Spinal cord (tissue), 9 donors: ENCODE measurements at regions not wholly inside any gene's neighbourhood (a gene's known extent, or its start where the extent isn't known, plus 50 kb on each side); places are given as distances from the start of the nearest gene placed in this dataset.
A peak's percentile ranks its signal among the peaks of the same experiment; 100 is the strongest.

Experiments
- DNase-seq, 6 donors: peaks; one replicate each; pipeline versions ENCODE4 v3.0.0 to v3.0.0-alpha.2; 2013 to 2015; ENCODE audit warnings: low spot score in 6 of 6, low read depth in 4 of 6
- H3K27ac ChIP-seq: one replicate; pipeline ENCODE4 v1.5.1; 2013; ENCODE audit warnings: low read depth, low read length, control low read depth
- H3K27me3 ChIP-seq: one replicate; pipeline ENCODE4 v1.6.1; 2013; ENCODE audit warnings: low read length; ENCODE audit not compliant: control insufficient read depth, insufficient read depth
- H3K36me3 ChIP-seq: one replicate; pipeline ENCODE4 v1.6.1; 2013; ENCODE audit warnings: low read length; ENCODE audit not compliant: control insufficient read depth, insufficient read depth
- H3K4me1 ChIP-seq: one replicate; pipeline ENCODE4 v1.6.1; 2013; ENCODE audit warnings: low read length; ENCODE audit not compliant: control insufficient read depth, insufficient read depth
- H3K4me3 ChIP-seq: one replicate; pipeline ENCODE4 v1.5.1; 2013; ENCODE audit warnings: low read depth, low read length, control low read depth
- H3K9me3 ChIP-seq: one replicate; pipeline ENCODE4 v1.6.1; 2013; ENCODE audit warnings: low read length; ENCODE audit not compliant: control insufficient read depth, insufficient read depth
- WGBS: methylation state at CpG from one replicate; pipeline ENCODE4 v1.1.5; 2013; ENCODE audit warnings: missing lambda C conversion rate; ENCODE audit not compliant: insufficient coverage; 5-methylcytosine and 5-hydroxymethylcytosine counted together
- donor health status: healthy.

GRCh38 chr2:225170162-225170561 lies 127.9 kb upstream of the DOCK10 start:
- Histone ChIP-seq H3K4me3 (no peak overlapping the region), H3K27ac (no peak overlapping the region), H3K4me1 (no peaks in the 10 kb centered on the region), H3K9me3 (no peaks in the 10 kb centered on the region), H3K36me3 (no peaks in the 10 kb centered on the region), H3K27me3 (no peaks in the 10 kb centered on the region)
- no peak for DNase-seq
- no CpG with 5 or more reads among the region's 1 CpG for WGBS

GRCh38 chr2:225169396-225169795 lies 127.1 kb upstream of the DOCK10 start:
- H3K36me3 ChIP-seq, result no peaks in the 10 kb centered on the region
- no peak overlapping the region for H3K4me3 ChIP-seq
- H3K27ac ChIP-seq, result no peak overlapping the region
- peak in 1 of 6 donors; percentile 60 for DNase-seq
- 100% methylated on average over 1 of the region's 4 CpGs for WGBS
- no peaks in the 10 kb centered on the region for H3K9me3 ChIP-seq
- H3K4me1 ChIP-seq, result no peaks in the 10 kb centered on the region
- no peaks in the 10 kb centered on the region for H3K27me3 ChIP-seq

DNA sequence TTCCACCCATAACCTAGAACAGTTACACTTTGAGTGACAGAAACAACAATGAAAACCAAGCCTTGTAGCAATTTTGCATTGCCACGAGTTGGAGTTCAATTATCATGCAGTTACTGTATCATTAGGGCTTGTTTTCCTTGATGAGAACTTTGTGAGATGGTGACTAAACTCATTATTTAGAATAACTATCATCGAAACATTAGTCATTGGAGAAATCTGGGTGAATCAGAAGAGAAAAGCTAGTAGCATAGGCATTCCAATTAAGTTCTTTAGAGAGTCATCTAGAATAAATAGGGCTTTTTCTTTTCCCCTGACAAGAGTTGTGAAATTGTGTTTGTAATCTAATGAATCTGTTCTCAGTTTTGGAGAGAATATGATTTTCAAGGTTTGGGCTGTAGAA lies 122.8 kb upstream of the DOCK10 start:
- no peak overlapping the region for H3K4me3 ChIP-seq
- H3K36me3 ChIP-seq, result no peaks in the 10 kb centered on the region
- no peaks in the 10 kb centered on the region for H3K27me3 ChIP-seq
- H3K9me3 ChIP-seq, result no peaks in the 10 kb centered on the region
- no peak overlapping the region for H3K27ac ChIP-seq
- no peaks in the 10 kb centered on the region for H3K4me1 ChIP-seq
- no CpG with 5 or more reads among the region's 2 CpGs for WGBS
- no peak for DNase-seq

GRCh38 chr2:225164401-225165050 lies 122.3 kb upstream of the DOCK10 start:
- H3K27me3 ChIP-seq, result no peaks in the 10 kb centered on the region
- 68% methylated on average over 10 of the region's 11 CpGs for WGBS
- no peaks in the 10 kb centered on the region for H3K9me3 ChIP-seq
- H3K4me1 ChIP-seq, result no peaks in the 10 kb centered on the region
- no peak overlapping the region for H3K4me3 ChIP-seq
- no peaks in the 10 kb centered on the region for H3K36me3 ChIP-seq
- no peak overlapping the region for H3K27ac ChIP-seq
- peak in 1 of 6 donors; percentile 53 for DNase-seq

DNA sequence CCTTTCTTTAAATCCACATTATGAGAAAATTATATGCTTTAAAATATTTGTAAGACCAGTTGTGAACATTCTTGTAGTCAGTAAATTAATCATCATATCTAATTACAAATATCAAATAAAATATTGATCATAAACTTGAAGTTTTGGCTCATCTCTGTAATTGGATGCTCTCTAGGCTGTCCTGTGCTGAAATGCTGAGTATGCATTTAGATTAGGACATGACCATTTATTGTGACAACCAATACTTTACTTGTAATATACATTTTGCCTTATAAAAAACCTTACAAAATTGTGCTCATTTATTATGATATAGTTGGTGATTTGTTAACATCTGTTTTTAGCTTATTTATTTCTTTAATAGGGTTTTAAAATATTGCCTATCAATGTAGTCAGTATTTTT lies 116.1 kb upstream of the DOCK10 start:
- Histone ChIP-seq H3K4me1 (no peaks in the 10 kb centered on the region), H3K27me3 (no peaks in the 10 kb centered on the region), H3K36me3 (no peaks in the 10 kb centered on the region), H3K27ac (no peak overlapping the region), H3K4me3 (no peak overlapping the region), H3K9me3 (no peaks in the 10 kb centered on the region)
- no peak for DNase-seq

DNA sequence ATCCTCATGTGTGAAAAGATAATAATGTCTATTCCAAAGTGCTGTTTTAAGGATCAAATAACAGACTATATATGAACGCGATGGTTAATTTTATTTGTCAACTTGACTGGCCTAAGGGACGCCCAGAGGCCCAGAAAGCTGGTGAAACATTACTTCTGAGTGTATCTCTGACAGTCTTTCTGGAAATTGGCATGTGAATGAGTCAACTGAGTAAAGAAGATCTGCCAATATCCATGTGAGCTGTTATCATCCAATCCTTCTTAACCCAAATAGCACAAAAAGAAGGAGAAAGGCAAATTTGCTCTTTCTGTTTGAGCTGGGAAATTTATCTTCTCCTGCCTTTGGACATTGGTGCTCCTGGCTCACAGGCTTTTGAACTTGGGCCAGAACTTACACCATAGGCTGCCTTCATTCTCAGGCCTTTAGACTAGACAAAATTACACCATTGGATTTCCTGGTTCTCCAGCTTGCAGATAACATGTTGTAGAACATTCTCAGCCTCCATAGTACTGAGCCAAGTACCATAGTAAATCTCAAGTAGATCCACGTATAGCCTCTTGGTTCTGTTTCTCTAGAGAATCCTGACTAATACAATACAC lies 114.7 kb upstream of the DOCK10 start:
- no peaks in the 10 kb centered on the region for H3K36me3 ChIP-seq
- H3K4me1 ChIP-seq, result no peaks in the 10 kb centered on the region
- no peak overlapping the region for H3K4me3 ChIP-seq
- no peaks in the 10 kb centered on the region for H3K9me3 ChIP-seq
- WGBS, result 80% methylated on average over 1 of the region's 4 CpGs
- DNase-seq, result no peak
- no peak overlapping the region for H3K27ac ChIP-seq
- H3K27me3 ChIP-seq, result no peaks in the 10 kb centered on the region

- H3K27me3 ChIP-seq, result no peaks in the 10 kb centered on the region
- no peak for DNase-seq
- H3K4me1 ChIP-seq, result no peaks in the 10 kb centered on the region
- H3K36me3 ChIP-seq, result no peaks in the 10 kb centered on the region
- H3K27ac ChIP-seq, result no peak overlapping the region
- H3K4me3 ChIP-seq, result no peak overlapping the region
- peaks cover 2% of the 10 kb centered on the region for H3K9me3 ChIP-seq
Measured at GRCh38 chr2:225140723-225141122, 98.5 kb upstream of the DOCK10 start.

DNA sequence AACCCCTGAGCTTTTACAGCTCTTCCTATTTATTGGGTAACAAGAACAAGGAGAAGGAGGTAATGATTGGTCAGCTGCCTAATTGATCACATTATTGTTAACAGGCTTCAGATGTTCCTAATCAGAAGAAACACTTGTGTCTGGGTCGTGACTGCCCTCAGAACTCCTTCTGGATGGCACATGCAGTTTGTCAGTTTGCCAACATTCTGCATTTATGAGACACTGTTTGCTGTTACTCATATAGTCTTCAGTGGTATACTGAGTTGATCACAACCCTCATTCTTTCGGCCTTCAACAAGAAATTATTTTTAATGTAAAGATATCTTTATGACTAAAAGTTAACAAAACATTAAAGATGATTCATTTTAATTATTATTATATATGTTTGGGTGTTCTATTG lies 95.7 kb upstream of the DOCK10 start:
- Histone ChIP-seq H3K36me3 (no peaks in the 10 kb centered on the region), H3K4me3 (no peak overlapping the region), H3K27me3 (no peaks in the 10 kb centered on the region), H3K4me1 (no peaks in the 10 kb centered on the region), H3K9me3 (peaks cover 2% of the 10 kb centered on the region), H3K27ac (no peak overlapping the region)
- DNase-seq, result no peak
- 71% methylated on average over 1 of the region's 2 CpGs for WGBS

- Histone ChIP-seq H3K27me3 (no peaks in the 10 kb centered on the region), H3K27ac (no peak overlapping the region), H3K9me3 (peaks cover 2% of the 10 kb centered on the region), H3K36me3 (no peaks in the 10 kb centered on the region), H3K4me3 (no peak overlapping the region), H3K4me1 (no peaks in the 10 kb centered on the region)
- 91% methylated on average over 1 of the region's 1 CpG for WGBS
- no peak for DNase-seq
Measured at GRCh38 chr2:225136552-225136951, 94.3 kb upstream of the DOCK10 start.

GRCh38 chr2:225131898-225132297 lies 89.6 kb upstream of the DOCK10 start:
- no CpG with 5 or more reads among the region's 4 CpGs for WGBS
- no peaks in the 10 kb centered on the region for H3K36me3 ChIP-seq
- H3K4me3 ChIP-seq, result no peak overlapping the region
- no peak for DNase-seq
- no peaks in the 10 kb centered on the region for H3K4me1 ChIP-seq
- no peaks in the 10 kb centered on the region for H3K9me3 ChIP-seq
- no peak overlapping the region for H3K27ac ChIP-seq
- no peaks in the 10 kb centered on the region for H3K27me3 ChIP-seq
